ENCODE measurements at regions not wholly inside any gene's neighbourhood (a gene's known extent, or its start where the extent isn't known, plus 50 kb on each side); places are given as distances from the start of the nearest gene placed in this dataset.

DNA sequence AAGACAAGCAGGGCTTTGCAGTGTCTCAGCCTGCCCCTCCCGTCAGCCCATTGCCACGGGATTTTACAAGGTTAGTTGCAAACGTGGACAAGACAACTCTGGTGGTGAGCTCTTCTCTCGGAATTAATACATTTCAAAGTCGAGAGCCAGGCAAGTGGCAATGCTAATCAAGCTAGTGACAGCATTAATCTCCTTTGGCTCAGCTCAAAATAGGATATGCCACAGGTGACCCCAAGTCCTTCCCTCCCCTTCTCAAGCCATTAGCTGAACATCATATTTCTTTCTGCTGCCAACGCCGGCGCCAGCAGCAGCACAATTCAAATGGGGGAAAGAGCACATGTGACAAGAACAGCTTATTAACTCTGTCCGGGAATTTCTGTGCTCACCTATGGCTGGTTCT, 190.1 kb downstream of the ATPSCKMT start:
- H3K4me3 ChIP-seq (ENCODE audit: control insufficient read depth, low read depth, low read length), result no peak overlapping the region
- TF ChIP-seq, protein P1, sequence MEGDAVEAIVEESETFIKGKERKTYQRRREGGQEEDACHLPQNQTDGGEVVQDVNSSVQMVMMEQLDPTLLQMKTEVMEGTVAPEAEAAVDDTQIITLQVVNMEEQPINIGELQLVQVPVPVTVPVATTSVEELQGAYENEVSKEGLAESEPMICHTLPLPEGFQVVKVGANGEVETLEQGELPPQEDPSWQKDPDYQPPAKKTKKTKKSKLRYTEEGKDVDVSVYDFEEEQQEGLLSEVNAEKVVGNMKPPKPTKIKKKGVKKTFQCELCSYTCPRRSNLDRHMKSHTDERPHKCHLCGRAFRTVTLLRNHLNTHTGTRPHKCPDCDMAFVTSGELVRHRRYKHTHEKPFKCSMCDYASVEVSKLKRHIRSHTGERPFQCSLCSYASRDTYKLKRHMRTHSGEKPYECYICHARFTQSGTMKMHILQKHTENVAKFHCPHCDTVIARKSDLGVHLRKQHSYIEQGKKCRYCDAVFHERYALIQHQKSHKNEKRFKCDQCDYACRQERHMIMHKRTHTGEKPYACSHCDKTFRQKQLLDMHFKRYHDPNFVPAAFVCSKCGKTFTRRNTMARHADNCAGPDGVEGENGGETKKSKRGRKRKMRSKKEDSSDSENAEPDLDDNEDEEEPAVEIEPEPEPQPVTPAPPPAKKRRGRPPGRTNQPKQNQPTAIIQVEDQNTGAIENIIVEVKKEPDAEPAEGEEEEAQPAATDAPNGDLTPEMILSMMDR (IDR thresholded peaks at IDR 0.05; ENCODE audit: control insufficient read depth, insufficient read depth, low read depth, low read length, missing control alignments), result no peak
- DNase-seq (ENCODE audit: low read depth), result no peak

DNA sequence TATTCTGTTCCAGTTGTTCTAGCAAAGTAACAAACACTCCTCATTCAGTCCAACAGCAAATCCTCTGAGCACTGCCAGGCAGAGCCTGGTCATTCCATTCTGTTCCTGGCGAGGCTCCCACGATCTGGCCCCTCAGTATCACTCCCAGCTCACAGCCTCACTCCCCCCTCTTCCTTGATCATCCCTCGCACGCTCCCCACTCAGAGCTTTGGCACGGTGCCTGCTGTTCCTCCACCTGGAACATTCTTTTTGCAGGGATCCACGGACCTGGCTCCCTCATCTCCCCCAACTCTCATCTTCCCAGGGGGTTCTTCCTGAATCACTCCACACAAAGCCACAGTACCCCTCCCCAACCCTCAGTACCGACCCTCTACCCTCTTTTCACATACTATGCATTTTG, 192.3 kb downstream of the ATPSCKMT start:
- no peak overlapping the region for H3K4me3 ChIP-seq (ENCODE audit: control insufficient read depth, low read depth, low read length)
- DNase-seq (ENCODE audit: low read depth), result no peak

DNA sequence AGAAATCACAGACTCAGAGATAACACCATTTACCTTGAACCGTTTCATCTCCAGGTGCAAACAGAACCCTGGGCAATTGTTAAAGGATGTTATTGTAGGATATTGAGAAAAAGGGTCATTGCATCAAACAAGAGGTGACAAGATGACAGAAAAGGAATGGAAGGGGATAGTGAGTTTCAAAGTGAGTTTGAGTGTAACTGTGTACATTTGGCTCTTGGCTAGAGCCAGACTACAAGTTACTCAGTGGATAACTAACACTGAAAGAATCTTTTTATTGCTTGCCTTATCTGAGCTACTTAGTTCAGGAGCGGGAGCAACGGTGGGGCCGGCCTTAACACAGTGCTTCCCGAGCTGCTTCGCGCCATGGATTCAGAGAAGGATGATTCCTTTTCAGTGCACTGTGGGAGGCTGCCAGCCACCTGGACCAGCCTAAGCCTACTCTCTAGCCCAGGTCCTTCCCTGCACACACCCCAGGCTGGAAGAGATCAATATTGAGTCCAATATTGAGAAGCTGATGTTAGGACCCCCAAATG, 193.4 kb downstream of the ATPSCKMT start:
- DNase-seq (ENCODE audit: low read depth), result no peak
- TF ChIP-seq, protein P1 (IDR thresholded peaks at IDR 0.05; ENCODE audit: control insufficient read depth, insufficient read depth, low read depth, low read length, missing control alignments), result no peak

More for the DNA sequence above, 192.3 kb downstream of the ATPSCKMT start:
- TF ChIP-seq, protein P1 (IDR thresholded peaks at IDR 0.05; ENCODE audit: control insufficient read depth, insufficient read depth, low read depth, low read length, missing control alignments), result no peak

DNA sequence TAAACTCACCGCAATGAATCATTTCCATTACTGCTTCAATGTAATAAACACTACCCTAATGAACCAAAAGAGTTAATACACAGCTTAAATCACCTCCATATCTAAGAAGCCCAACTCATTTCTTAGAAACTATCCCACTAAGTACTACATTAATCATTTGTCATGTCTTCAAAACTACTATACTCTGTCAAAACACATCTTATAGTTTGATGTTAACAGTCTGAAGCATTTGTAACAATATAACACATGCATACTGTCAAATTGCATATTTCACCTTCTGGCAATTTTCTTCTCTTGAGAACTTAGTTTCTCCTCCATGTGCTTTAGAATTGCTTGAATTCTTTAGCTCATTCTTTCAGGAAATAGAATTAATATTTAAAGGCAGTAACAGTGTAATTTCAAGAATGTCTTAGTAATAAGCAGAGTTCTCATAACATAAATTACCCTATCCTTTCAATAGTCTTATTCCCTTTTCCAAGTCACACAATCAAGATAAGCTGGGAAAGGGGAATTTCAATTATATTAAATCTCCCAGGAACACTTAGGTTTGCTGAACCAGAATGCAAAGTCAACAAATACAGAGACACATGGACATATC, 199.7 kb downstream of the ATPSCKMT start:
- no peak overlapping the region for H3K4me3 ChIP-seq (ENCODE audit: control insufficient read depth, low read depth, low read length)
- TF ChIP-seq, protein P1 (IDR thresholded peaks at IDR 0.05; ENCODE audit: control insufficient read depth, insufficient read depth, low read depth, low read length, missing control alignments), result no peak
- DNase-seq (ENCODE audit: low read depth), result no peak

More for the DNA sequence above, 193.4 kb downstream of the ATPSCKMT start:
- H3K4me3 ChIP-seq (ENCODE audit: control insufficient read depth, low read depth, low read length), result no peak overlapping the region

DNA sequence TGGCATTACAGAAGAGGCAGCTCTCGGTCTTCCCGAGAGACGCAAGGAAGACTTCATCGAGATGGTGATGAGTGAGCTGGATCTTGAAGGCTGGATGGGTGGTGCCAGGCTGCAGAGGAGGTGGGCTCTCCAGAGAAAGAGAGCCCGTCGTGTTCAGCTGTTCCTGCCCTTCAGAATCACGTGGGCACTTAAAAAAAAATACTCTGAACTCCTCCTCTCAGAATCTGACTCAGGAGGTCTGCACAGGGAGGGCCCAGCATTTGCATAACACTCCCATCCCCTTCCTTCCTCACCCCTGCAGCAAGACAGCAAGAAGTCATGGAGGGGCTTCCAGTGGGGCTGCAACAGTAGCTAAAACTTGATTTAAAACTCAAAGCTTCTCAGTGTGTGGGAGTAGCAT, 203.0 kb downstream of the ATPSCKMT start:
- H3K4me3 ChIP-seq (ENCODE audit: control insufficient read depth, low read depth, low read length), result no peak overlapping the region
- DNase-seq (ENCODE audit: low read depth), result no peak
- TF ChIP-seq, protein P1 (IDR thresholded peaks at IDR 0.05; ENCODE audit: control insufficient read depth, insufficient read depth, low read depth, low read length, missing control alignments), result no peak

DNA sequence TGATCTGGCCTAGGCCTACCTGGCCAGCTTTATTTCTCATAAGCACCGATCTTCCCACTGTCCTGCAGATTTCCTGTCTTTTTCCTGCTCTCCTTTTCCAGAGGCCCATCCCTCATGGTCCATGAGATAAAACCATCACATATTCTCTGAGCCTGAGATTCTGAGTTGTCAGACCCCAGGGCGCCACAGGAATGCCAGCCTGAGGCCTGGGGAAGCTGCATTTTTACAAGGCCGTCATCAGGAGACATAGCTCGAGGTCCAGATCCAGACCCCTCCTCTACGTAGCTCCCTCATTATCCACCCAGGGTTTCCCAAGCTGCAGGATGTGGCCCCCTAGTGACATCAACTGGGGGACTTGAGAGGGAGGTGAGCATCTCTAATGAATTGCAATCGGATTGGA, 204.3 kb downstream of the ATPSCKMT start:
- no peak overlapping the region for H3K4me3 ChIP-seq (ENCODE audit: control insufficient read depth, low read depth, low read length)
- TF ChIP-seq, protein P1 (IDR thresholded peaks at IDR 0.05; ENCODE audit: control insufficient read depth, insufficient read depth, low read depth, low read length, missing control alignments), result no peak
- no peak for DNase-seq (ENCODE audit: low read depth)
